Immature natural killer cell (primary cell): ENCODE measurements at regions not wholly inside any gene's neighbourhood (a gene's known extent, or its start where the extent isn't known, plus 50 kb on each side); places are given as distances from the start of the nearest gene placed in this dataset.
"Not testable (repeated sequence)": the region's sequence is repeated elsewhere in the genome, so short reads cannot be mapped to it uniquely, and the experiment has no call there.

Source experiments
- DNase-seq, 3 donors: peaks; one replicate each; pipeline ENCODE4 v3.0.0; 2022; ENCODE audit warnings: mixed read lengths in 1 of 3
- H3K27ac Mint-ChIP-seq, 6 donors: one replicate each; pipeline ENCODE4 v1.8.0; 2020; ENCODE audit warnings: mixed read lengths in 6 of 6, mild to moderate bottlenecking in 5 of 6, inconsistent platforms in 4 of 6, moderate library complexity in 3 of 6
- H3K27me3 Mint-ChIP-seq, 3 donors: one replicate each; pipeline ENCODE4 v1.8.0; 2020 to 2021; ENCODE audit warnings: low read depth in 3 of 3, mild to moderate bottlenecking in 3 of 3, mixed read lengths in 3 of 3, moderate library complexity in 3 of 3, inconsistent platforms in 1 of 3
- H3K36me3 Mint-ChIP-seq, 3 donors: one replicate each; pipeline ENCODE4 v1.8.0; 2020; ENCODE audit warnings: mixed read lengths in 3 of 3, inconsistent platforms in 2 of 3, mild to moderate bottlenecking in 2 of 3
- H3K4me1 Mint-ChIP-seq, 2 donors: one replicate each; pipeline ENCODE4 v1.8.0; 2020; ENCODE audit warnings: inconsistent platforms in 2 of 2, mild to moderate bottlenecking in 2 of 2, mixed read lengths in 2 of 2, moderate library complexity in 1 of 2
- H3K4me3 Mint-ChIP-seq, 5 donors: one replicate each; pipeline ENCODE4 v1.8.0; 2020; ENCODE audit warnings: mild to moderate bottlenecking in 5 of 5, mixed read lengths in 5 of 5, inconsistent platforms in 3 of 5, moderate library complexity in 3 of 5
- H3K9me3 Mint-ChIP-seq, 6 donors: one replicate each; pipeline ENCODE4 v1.8.0; 2020; ENCODE audit warnings: mild to moderate bottlenecking in 6 of 6, mixed read lengths in 6 of 6, inconsistent platforms in 4 of 6, moderate library complexity in 3 of 6

DNA sequence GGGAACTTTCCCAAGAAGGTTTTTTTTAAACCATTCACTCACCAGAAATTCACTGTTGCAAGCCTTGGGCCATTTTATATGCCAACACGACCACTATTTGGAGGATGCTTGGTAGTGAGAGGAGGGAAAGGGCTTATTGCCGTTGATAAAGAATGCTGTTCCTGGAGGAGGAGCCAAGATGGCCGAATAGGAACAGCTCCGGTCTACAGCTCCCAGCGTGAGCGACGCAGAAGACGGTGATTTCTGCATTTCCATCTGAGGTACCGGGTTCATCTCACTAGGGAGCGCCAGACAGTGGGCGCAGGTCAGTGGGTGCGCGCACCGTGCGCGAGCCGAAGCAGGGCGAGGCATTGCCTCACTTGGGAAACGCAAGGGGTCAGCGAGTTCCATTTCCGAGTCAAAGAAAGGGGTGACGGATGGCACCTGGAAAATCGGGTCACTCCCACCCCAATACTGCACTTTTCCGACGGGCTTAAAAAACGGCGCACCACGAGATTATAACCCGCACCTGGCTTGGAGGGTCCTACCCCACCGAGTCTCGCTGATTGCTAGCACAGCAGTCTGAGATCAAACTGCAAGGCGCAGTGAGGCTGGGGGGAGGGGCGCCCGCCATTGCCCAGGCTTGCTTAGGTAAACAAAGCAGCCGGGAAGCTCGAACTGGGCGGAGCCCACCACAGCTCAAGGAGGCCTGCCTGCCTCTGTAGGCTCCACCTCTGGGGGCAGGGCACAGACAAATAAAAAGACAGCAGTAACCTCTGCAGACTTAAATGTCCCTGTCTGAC is 408.1 kb upstream of the NFE2L3 start:
- H3K4me1 Mint-ChIP-seq, H3K36me3 Mint-ChIP-seq: not testable (repeated sequence)

DNA sequence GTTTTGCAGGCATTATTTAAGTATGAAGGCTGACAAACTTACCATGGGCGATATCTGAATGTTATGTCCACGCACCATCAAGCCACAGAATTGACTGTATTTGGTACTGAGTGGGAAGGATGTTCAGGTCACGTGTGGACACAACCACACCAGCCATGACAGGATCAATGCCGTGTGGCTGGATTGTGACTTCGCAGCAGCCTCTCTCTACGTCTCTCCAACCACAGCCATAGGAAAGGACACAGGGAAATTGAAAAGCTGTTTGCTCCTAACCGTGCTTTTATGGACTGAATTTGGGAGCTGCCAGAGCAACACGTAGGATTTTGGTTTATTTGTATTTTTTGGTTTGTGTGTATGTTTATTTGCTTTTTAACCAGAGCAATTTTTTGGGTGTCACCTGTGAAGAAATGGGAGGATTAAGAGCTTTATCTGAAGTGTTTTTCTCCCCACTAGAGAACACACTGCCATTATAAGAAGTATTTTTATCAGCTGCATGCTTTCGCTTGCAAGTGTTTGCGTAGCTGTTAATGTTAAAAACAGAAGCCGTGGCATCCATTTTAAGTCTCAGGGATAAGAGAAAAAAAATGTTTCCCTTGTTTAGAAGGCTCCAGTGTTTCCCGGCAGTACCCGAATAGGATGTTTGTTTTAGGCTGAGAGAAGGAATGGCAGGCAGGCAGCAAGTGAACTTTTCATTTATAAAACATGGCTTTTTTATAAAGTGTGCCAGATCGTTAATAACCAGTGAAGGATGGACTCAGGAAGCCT is 401.1 kb upstream of the NFE2L3 start:
- Mint-ChIP-seq H3K27ac (no peak overlapping the region), H3K36me3 (no peaks in the 10 kb centered on the region), H3K4me1 (no peaks in the 10 kb centered on the region), H3K27me3 (peaks cover 0 to 2% (median 0%) of the 10 kb centered on the region in 3 donors), H3K9me3 (no peaks in the 10 kb centered on the region), H3K4me3 (no peak overlapping the region)
- DNase-seq = no peak

More for the DNA sequence above, 408.1 kb upstream of the NFE2L3 start:
- H3K9me3 Mint-ChIP-seq, H3K27me3 Mint-ChIP-seq, H3K4me3 Mint-ChIP-seq, H3K27ac Mint-ChIP-seq, DNase-seq: not testable (repeated sequence)

DNA sequence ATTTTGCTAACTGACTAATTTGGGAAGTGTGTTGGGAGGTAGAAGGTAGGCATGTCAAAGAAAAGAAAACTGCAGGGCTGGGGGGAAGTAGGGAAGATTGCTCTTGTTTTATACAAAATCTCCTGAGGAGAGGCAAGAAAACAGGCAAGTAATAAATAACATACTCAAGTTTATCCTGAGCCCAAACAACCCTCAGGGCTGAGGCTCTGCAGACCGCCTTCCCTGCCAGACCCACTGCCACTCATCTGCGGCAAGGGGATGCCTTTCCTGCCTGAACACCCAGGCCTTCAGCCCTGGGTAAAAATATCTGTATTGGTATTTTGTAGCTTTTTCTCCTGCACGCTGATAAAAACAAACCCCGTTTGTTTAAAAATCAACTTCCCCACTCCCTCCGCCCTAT is 399.8 kb upstream of the NFE2L3 start:
- Mint-ChIP-seq H3K4me1 (no peaks in the 10 kb centered on the region), H3K27ac (no peak overlapping the region), H3K9me3 (no peaks in the 10 kb centered on the region), H3K27me3 (peaks cover 0 to 2% (median 0%) of the 10 kb centered on the region in 3 donors), H3K36me3 (no peaks in the 10 kb centered on the region), H3K4me3 (no peak overlapping the region)
- DNase-seq = no peak

DNA sequence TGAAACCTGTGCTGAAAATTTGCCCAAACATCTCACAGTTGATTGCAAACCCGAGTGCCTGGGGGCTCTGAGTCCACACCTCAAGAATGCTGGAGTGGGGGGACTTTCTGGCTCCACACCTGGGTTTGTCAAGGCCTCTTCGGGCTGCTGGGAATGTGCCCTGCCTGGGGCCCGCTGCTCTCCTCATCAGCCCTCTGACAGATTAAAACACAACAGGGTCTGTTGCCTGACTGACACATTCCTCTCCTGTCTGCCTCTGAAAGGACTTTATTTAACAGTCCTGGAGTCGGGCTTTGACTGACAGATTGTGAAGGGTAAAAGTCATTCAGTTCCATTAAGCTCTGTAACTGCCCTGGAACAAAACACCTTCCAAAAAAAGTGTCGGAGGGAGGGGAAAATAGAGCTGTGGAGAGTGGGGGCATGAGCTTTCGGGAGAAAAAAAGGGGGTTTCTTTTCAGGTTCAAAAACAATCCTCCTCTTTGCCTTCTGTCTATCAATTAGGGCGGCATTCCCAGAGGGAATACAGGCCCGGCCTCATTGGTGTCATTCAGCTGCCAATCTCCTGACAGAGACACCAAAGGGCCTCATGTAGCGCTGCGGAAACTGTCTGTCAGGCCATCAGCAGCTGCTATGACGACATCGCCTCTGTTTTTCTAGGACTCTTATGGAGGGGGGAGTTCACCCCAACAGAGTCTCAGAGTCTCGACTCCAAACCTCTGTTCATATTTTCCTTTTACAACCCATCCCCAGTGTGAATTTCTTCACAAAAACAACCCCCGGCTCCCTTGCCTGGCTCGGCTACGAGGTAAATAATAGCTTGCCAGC is 398.8 kb upstream of the NFE2L3 start:
- Mint-ChIP-seq H3K36me3 (no peaks in the 10 kb centered on the region), H3K27ac (no peak overlapping the region), H3K4me1 (no peaks in the 10 kb centered on the region), H3K9me3 (no peaks in the 10 kb centered on the region), H3K4me3 (no peak overlapping the region), H3K27me3 (peaks cover 0 to 2% (median 0%) of the 10 kb centered on the region in 3 donors)
- no peak for DNase-seq

DNA sequence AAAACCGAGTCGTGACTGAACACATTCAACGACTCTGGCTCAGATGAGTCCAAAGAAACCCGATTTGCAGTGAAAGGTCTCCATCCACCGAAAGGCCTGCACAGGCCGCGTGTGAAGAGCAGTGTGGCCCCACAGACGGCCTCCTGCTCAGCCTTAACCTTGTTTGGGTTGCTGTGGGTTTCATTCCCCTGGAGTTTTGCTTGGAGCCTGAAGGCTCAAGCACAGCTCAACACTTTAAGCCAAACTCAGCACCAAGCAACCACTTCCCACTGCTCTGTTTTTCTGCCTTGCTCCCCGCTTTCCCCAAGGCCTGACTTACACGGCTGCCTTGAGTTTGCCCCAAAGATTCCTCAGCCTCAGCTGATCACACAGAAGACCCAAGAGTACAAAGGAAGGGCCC is 398.2 kb upstream of the NFE2L3 start:
- no peaks in the 10 kb centered on the region for H3K36me3 Mint-ChIP-seq
- H3K27ac Mint-ChIP-seq = no peak overlapping the region
- no peaks in the 10 kb centered on the region for H3K4me1 Mint-ChIP-seq
- no peak overlapping the region for H3K4me3 Mint-ChIP-seq
- DNase-seq = no peak
- no peaks in the 10 kb centered on the region for H3K9me3 Mint-ChIP-seq
- peaks cover 0 to 2% (median 0%) of the 10 kb centered on the region in 3 donors for H3K27me3 Mint-ChIP-seq

DNA sequence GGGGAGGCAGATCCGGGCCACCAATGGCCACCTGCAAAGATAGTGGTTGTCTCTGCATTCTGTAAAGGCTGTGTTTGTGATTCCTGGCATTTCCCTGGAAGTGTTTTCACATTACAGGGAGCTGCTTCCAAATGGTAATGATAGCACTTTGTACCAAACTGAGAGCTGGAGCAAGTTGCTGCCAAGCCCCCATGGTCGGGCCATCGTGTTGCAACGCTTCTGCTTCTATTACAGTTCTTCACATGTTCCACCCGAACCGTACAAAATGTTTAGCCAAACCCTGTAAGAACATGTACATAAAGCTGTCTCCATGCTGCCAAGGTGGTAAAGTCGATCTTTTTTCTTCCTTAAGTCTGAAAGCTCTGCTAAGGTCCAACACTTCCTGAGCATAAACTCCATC is 397.7 kb upstream of the NFE2L3 start:
- no peaks in the 10 kb centered on the region for H3K4me1 Mint-ChIP-seq
- H3K36me3 Mint-ChIP-seq = no peaks in the 10 kb centered on the region
- no peak for DNase-seq
- no peak overlapping the region for H3K4me3 Mint-ChIP-seq
- no peak overlapping the region for H3K27ac Mint-ChIP-seq
- H3K27me3 Mint-ChIP-seq = peaks cover 0 to 2% (median 0%) of the 10 kb centered on the region in 3 donors
- no peaks in the 10 kb centered on the region for H3K9me3 Mint-ChIP-seq

DNA sequence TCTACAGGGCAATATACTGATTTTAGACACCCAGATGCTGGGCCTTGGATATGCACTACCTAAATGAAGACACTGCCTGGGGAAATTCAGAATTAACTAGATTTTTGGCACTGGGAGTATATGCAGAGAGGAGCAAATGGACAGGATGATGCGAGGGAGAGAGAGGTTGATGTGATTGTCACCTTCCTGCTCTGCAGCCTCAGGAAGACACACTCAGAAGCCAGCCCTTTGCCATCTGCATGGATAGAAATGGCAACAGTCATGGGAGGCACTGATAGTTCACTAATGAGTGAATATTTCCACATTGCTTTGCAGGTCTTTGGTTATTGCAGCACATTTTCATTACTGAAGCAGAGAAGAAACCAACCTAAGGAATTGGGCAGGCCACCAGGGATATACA is 397.2 kb upstream of the NFE2L3 start:
- no peak overlapping the region for H3K4me3 Mint-ChIP-seq
- no peaks in the 10 kb centered on the region for H3K4me1 Mint-ChIP-seq
- no peaks in the 10 kb centered on the region for H3K36me3 Mint-ChIP-seq
- DNase-seq = no peak
- H3K9me3 Mint-ChIP-seq = no peaks in the 10 kb centered on the region
- H3K27ac Mint-ChIP-seq = no peak overlapping the region
- peaks cover 0 to 2% (median 0%) of the 10 kb centered on the region in 3 donors for H3K27me3 Mint-ChIP-seq

DNA sequence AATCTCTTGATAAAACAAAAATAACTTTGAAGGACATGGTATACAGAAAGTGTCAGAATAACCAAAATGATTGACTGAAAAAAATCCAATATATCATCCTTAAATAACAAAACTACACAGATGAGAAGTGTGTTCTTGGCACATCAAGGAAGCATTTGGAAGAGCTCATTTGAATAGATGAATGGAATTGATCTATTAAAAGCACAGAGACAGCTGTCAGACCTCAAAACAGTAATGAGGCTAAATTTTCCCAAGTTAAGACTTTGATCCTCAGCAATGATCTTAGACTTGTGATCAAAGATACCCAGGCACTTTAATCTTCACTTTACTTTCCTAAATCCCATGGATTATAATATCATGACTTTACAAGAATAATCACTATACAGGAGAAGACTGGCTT is 395.4 kb upstream of the NFE2L3 start:
- no peaks in the 10 kb centered on the region for H3K36me3 Mint-ChIP-seq
- no peak overlapping the region for H3K4me3 Mint-ChIP-seq
- DNase-seq = no peak
- no peak overlapping the region for H3K27ac Mint-ChIP-seq
- no peaks in the 10 kb centered on the region for H3K4me1 Mint-ChIP-seq
- H3K27me3 Mint-ChIP-seq = peaks cover 0 to 2% (median 0%) of the 10 kb centered on the region in 3 donors
- no peaks in the 10 kb centered on the region for H3K9me3 Mint-ChIP-seq

DNA sequence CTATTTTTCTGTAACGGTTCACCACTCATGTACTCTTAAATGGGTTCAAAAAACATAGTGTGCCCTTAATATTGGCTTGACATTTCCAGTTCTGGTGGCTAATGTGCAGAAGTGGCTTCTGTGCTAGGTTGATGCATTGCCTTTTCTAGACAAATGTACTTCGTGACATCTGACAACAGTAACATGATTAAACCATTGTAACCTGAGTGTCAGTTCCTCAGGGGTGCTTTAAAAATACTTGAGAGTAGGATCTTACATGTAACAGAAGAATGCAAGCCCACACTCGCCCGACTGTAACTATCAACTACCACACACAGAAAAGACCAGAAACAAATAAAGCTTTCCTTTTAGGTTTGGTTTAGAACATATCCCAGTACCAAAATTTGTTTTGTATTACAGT is 393.4 kb upstream of the NFE2L3 start:
- Mint-ChIP-seq H3K27me3 (peaks cover 0 to 5% (median 2%) of the 10 kb centered on the region in 3 donors), H3K27ac (no peak overlapping the region), H3K4me1 (no peaks in the 10 kb centered on the region), H3K9me3 (no peaks in the 10 kb centered on the region), H3K36me3 (no peaks in the 10 kb centered on the region), H3K4me3 (no peak overlapping the region)
- no peak for DNase-seq

DNA sequence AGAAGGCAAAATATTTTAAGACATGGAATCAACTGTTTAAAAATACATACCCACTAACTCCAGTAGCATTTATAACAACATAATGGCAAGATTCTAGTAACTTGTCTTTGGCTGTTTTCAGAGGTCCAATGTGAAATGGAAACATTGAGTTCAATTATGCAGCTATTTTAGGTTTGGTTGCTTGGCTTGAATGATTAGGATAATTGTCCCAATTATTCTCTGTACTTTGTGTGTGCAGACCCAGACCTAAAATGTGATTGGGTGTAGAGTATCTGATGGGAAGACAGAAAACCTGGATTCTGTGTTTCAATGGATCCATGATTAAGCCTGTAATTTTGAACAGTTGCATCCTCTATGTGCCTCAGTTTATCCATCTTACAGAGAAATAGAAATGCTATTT is 392.7 kb upstream of the NFE2L3 start:
- H3K27ac Mint-ChIP-seq = no peak overlapping the region
- peaks cover 0 to 5% (median 1%) of the 10 kb centered on the region in 3 donors for H3K27me3 Mint-ChIP-seq
- no peak overlapping the region for H3K4me3 Mint-ChIP-seq
- H3K36me3 Mint-ChIP-seq = no peaks in the 10 kb centered on the region
- H3K4me1 Mint-ChIP-seq = no peaks in the 10 kb centered on the region
- H3K9me3 Mint-ChIP-seq = no peaks in the 10 kb centered on the region
- no peak for DNase-seq

DNA sequence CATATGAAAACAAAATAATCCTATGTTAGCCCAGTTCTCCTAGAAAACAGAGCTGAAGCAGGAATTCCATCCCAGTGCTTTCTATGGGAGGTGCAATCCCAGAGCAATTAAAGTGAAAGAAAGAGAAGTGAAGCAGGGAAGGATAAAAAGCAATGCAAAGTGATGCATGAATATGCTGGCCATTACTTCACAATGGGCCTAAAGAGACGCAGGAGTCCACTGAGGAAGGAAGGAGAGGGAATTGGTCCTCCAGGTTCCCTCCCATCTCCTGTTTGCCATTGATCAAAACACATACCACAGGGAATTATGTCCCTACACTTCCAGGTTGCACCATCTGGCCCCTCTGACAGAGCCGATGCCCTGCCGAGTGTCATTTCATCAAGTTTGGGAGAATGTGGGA is 392.2 kb upstream of the NFE2L3 start:
- H3K36me3 Mint-ChIP-seq = no peaks in the 10 kb centered on the region
- no peak overlapping the region for H3K4me3 Mint-ChIP-seq
- no peak for DNase-seq
- H3K27ac Mint-ChIP-seq = no peak overlapping the region
- H3K27me3 Mint-ChIP-seq = peaks cover 0 to 5% (median 1%) of the 10 kb centered on the region in 3 donors
- no peaks in the 10 kb centered on the region for H3K9me3 Mint-ChIP-seq
- no peaks in the 10 kb centered on the region for H3K4me1 Mint-ChIP-seq

DNA sequence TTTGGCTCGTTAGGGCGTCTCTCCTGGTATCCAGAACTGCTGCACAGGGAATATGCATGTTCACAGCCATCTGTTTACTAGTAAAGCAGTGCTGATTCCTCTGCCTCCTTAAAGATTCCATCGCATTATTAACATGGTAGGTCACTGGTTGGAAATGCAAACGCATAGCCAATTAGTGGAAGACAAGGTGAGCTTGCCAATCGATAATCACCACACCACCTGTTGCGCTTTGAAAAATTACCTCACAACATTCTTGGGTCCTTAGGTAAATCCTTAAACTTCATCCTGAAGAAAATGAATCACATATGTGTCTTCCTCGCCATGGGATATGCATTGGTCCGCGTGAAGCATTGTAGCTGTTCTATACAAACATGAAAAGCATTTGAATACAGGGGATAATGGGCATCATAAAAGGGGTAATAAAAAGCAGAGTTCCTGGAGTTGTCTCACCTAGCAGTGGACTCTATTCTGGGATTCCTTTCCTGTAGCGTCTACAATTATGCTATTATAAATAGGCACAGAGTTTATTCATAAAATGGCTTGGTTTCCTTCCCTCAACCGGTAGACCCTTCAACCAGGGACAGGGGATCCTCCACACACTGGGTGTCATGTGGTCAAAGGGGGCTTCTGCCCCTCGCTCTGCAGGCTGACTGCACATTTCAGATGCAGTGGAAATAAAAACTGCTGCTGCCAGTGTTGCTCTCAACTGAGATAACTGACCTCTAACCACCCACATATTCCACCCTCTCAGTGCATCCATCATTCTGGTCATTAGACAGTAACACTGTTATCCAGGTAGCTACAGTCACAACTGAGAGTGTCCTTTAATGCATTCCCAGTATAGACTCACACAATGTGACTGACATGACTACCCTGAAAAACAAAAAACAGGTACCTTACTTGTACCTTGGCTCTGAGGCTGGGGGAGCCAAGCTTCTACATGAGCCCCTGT is 389.2 kb upstream of the NFE2L3 start:
- Mint-ChIP-seq H3K4me1 (no peaks in the 10 kb centered on the region), H3K4me3 (no peak overlapping the region), H3K27ac (no peak overlapping the region), H3K9me3 (no peaks in the 10 kb centered on the region), H3K36me3 (no peaks in the 10 kb centered on the region), H3K27me3 (peaks cover 0 to 9% (median 1%) of the 10 kb centered on the region in 3 donors)
- DNase-seq = no peak

DNA sequence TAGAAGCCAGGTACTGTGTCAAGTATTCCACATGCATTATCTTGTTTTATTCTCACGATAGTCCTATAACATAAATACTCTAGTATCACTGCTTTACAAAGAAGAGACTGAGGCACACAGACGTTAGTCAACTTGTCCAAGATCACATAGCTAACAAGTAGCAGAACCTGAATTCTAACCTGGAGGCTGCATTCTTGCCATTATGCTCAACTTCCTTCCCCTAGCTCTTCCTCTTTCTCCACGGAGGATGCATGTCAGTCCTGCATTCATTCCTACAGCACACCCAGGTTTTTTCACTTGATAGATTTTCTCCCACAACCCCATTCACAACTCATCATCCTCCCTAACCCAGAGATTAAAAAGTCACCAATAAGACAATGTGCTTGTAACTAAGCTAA is 388.5 kb upstream of the NFE2L3 start:
- no peak overlapping the region for H3K27ac Mint-ChIP-seq
- H3K4me3 Mint-ChIP-seq = no peak overlapping the region
- H3K36me3 Mint-ChIP-seq = no peaks in the 10 kb centered on the region
- H3K9me3 Mint-ChIP-seq = no peaks in the 10 kb centered on the region
- H3K4me1 Mint-ChIP-seq = no peaks in the 10 kb centered on the region
- H3K27me3 Mint-ChIP-seq = peaks cover 0 to 11% (median 1%) of the 10 kb centered on the region in 3 donors
- DNase-seq = no peak
